Suprapubic skin (tissue), 4 donors: ENCODE measurements at regions not wholly inside any gene's neighbourhood (a gene's known extent, or its start where the extent isn't known, plus 50 kb on each side); places are given as distances from the start of the nearest gene placed in this dataset.

Source experiments
- EP300 ChIP-seq: sonication (generic); formaldehyde crosslinking; IDR thresholded peaks from one replicate; pipeline ENCODE4 v1.6.1; 2017; ENCODE audit warnings: antibody characterized with exemption
- POLR2A ChIP-seq, 2 donors: fragments of 450-650 bp; IDR thresholded peaks; one replicate each; pipeline ENCODE4 v1.6.1; 2017; ENCODE audit warnings: antibody characterized with exemption in 2 of 2, mild to moderate bottlenecking in 2 of 2, moderate library complexity in 2 of 2
- POLR2AphosphoS5 ChIP-seq, 3 donors: sonication (generic); formaldehyde crosslinking; IDR thresholded peaks; one replicate each; pipeline ENCODE4 v1.6.1; 2017; ENCODE audit warnings: antibody characterized with exemption in 3 of 3
- TF ChIP-seq, protein P1 (sequence below), 2 donors: fragments of 200-600 bp in 1 of 2; fragments of 450-650 bp in 1 of 2; sonication (generic) in 1 of 2; IDR thresholded peaks; one replicate each; pipeline ENCODE4 v1.5.1; 2016 to 2019; ENCODE audit warnings: antibody characterized with exemption in 2 of 2, mild to moderate bottlenecking in 1 of 2, moderate library complexity in 1 of 2

DNA sequence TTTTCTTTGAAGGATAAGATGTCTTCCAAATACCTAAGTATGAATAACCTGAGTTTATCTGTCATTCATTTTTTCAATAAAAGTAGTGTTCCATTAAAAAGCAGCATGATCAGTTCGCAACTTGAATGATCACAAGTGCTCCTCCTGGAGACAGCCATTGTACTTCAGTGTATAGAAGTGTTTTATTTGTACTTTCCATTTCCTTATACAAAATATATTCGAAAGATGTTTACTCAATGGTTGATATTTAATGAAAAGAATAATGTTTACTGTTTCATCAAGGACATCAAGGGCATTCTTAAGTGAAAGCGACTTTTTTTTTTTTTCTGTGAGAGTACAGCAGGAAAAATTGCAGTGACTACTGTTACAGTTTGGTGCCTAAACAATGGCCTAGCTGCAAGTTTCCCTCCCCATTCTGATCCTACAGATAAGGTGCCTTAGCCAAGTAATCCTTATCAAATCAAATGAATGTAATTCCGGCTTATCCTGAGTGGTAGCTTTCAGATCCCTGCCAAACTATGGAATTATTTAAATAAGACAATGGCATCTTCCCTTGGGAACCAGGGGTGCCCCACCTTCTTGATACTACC lies 69.0 kb upstream of the IL15 start:
- TF ChIP-seq, protein P1, sequence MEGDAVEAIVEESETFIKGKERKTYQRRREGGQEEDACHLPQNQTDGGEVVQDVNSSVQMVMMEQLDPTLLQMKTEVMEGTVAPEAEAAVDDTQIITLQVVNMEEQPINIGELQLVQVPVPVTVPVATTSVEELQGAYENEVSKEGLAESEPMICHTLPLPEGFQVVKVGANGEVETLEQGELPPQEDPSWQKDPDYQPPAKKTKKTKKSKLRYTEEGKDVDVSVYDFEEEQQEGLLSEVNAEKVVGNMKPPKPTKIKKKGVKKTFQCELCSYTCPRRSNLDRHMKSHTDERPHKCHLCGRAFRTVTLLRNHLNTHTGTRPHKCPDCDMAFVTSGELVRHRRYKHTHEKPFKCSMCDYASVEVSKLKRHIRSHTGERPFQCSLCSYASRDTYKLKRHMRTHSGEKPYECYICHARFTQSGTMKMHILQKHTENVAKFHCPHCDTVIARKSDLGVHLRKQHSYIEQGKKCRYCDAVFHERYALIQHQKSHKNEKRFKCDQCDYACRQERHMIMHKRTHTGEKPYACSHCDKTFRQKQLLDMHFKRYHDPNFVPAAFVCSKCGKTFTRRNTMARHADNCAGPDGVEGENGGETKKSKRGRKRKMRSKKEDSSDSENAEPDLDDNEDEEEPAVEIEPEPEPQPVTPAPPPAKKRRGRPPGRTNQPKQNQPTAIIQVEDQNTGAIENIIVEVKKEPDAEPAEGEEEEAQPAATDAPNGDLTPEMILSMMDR (IDR thresholded peaks at IDR 0.05) = no peak
- TF ChIP-seq POLR2A (IDR thresholded peaks at IDR 0.05) (no peak), POLR2AphosphoS5 (IDR thresholded peaks at IDR 0.05) (no peak), EP300 (no peak)
